ENCODE measurements at regions not wholly inside any gene's neighbourhood (a gene's known extent, or its start where the extent isn't known, plus 50 kb on each side); places are given as distances from the start of the nearest gene placed in this dataset.

DNA sequence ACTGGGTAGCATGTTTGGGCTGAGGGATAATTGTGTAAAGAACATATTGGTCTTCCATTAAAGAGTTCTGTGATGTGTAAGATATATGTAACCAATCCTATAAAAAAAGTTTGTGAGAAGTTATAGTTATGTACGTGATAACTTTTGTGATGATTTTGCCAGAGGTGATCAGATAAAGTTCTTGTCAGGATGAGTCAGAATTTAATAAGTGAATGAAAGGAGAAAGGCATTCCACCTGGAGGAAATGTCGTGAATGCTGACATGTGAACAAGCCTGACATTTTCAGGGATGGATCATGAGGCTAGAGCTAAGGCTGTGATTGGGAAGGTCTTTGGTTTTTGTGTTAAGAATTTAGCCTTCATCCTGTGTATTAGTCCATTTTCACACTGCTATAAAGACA, 241.5 kb downstream of the SNAPC1 start:
- TF ChIP-seq, protein P1, sequence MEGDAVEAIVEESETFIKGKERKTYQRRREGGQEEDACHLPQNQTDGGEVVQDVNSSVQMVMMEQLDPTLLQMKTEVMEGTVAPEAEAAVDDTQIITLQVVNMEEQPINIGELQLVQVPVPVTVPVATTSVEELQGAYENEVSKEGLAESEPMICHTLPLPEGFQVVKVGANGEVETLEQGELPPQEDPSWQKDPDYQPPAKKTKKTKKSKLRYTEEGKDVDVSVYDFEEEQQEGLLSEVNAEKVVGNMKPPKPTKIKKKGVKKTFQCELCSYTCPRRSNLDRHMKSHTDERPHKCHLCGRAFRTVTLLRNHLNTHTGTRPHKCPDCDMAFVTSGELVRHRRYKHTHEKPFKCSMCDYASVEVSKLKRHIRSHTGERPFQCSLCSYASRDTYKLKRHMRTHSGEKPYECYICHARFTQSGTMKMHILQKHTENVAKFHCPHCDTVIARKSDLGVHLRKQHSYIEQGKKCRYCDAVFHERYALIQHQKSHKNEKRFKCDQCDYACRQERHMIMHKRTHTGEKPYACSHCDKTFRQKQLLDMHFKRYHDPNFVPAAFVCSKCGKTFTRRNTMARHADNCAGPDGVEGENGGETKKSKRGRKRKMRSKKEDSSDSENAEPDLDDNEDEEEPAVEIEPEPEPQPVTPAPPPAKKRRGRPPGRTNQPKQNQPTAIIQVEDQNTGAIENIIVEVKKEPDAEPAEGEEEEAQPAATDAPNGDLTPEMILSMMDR (IDR thresholded peaks at IDR 0.05; ENCODE audit: borderline replicate concordance, extremely low read depth, low read length, poor library complexity, severe bottlenecking): no peak
- no peak for TF ChIP-seq EZH2 (IDR thresholded peaks at IDR 0.05; ENCODE audit: borderline replicate concordance, low read depth, low read length, severe bottlenecking)
